ENCODE measurements at regions not wholly inside any gene's neighbourhood (a gene's known extent, or its start where the extent isn't known, plus 50 kb on each side); places are given as distances from the start of the nearest gene placed in this dataset.

GRCh38 chr18:10388373-10388772 is 66.1 kb upstream of the APCDD1 start:
- H2AFZ ChIP-seq (ENCODE audit: low read depth, low read length, poor library complexity, severe bottlenecking) = no peak overlapping the region
- intact Hi-C loops (cut with micrococcal nuclease) = no loop called here
- no peaks in the 10 kb centered on the region for H3K9me3 ChIP-seq (ENCODE audit: control insufficient read depth in 1 of 2, insufficient read depth in 1 of 2, low read depth in 1 of 2, low read length in 2 of 2)
- DNase-seq (ENCODE audit: low read depth, low spot score) = no peak
- RAD21 ChIA-PET (ENCODE audit: low non-redundant PET in 1 of 2, low total read pairs in 2 of 2, uncharacterized antibody in 2 of 2, unreplicated experiment in 2 of 2) = no interaction called here
- H3K27ac ChIP-seq (ENCODE audit: low read depth, low read length) = no peak overlapping the region
- no peaks in the 10 kb centered on the region for H3K36me3 ChIP-seq (ENCODE audit: control insufficient read depth in 1 of 2, insufficient read depth in 2 of 2, low read length in 2 of 2)
- no peaks in the 10 kb centered on the region for H3K9me2 ChIP-seq (ENCODE audit: insufficient read depth)
- H3K4me1 ChIP-seq (ENCODE audit: control insufficient read depth in 1 of 2, insufficient read depth in 2 of 2, low read length in 2 of 2) = no peaks in the 10 kb centered on the region
- BruUV-seq (replicated peaks) = no TSS peak
- CTCF ChIA-PET = no interaction called here
- no peak for ATAC-seq
- H3K9ac ChIP-seq (ENCODE audit: low read length) = no peak overlapping the region
- no peak overlapping the region for H3K4me2 ChIP-seq (ENCODE audit: low read length)
- H3K4me3 ChIP-seq (replicated peaks in 1 of 2; ENCODE audit: low read depth in 1 of 2, low read length in 2 of 2) = no peak overlapping the region
- no peaks in the 10 kb centered on the region for H3K79me2 ChIP-seq (ENCODE audit: insufficient read depth, low read length)
- peaks cover 24% of the 10 kb centered on the region for H3K27me3 ChIP-seq (ENCODE audit: insufficient read depth, low read length)
- POLR2A ChIA-PET = no interaction called here
- no peaks in the 10 kb centered on the region for H4K20me1 ChIP-seq (ENCODE audit: insufficient read depth)
- TF ChIP-seq EGR1 (IDR thresholded peaks at IDR 0.05; ENCODE audit: low read depth) (no peak), SRF (IDR thresholded peaks at IDR 0.05; ENCODE audit: low read depth) (no peak)

DNA sequence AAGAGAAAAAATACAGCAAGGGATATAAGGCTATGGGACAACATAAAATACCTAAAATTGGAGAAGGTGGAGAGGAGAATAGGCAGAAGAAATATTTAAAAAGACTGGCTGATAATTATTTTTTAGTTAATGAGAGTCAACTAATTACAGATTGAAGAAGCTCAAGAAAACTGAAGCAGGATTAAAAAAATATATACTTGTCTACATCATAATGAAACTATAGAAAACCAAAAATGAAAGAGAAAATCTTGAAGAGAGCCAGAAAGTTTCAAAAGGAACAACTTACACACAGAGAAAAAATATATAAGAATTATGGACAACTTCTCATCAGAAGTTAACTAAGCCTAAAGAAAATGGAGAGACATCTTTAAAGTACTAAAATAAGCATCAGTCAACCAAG is 62.9 kb upstream of the APCDD1 start:
- no TSS peak for BruUV-seq (replicated peaks)
- ChIA-PET CTCF (no interaction called here), RAD21 (ENCODE audit: low non-redundant PET in 1 of 2, low total read pairs in 2 of 2, uncharacterized antibody in 2 of 2, unreplicated experiment in 2 of 2) (no interaction called here), POLR2A (no interaction called here)
- H3K9me2 ChIP-seq (ENCODE audit: insufficient read depth) = no peaks in the 10 kb centered on the region
- TF ChIP-seq EGR1 (IDR thresholded peaks at IDR 0.05; ENCODE audit: low read depth) (no peak), CTCF (IDR thresholded peaks at IDR 0.05 in 2 of 3, conservative IDR thresholded peaks at IDR 0.05 in 1 of 3; ENCODE audit: borderline replicate concordance in 1 of 3, insufficient read depth in 1 of 3, low read depth in 2 of 3, low read length in 2 of 3) (no peak), EZH2phosphoT487 (IDR thresholded peaks at IDR 0.05; ENCODE audit: borderline replicate concordance) (no peak), ELF1 (IDR thresholded peaks at IDR 0.05; ENCODE audit: borderline replicate concordance, low read depth) (no peak), JUND (IDR thresholded peaks at IDR 0.05) (no peak), FOSL1 (IDR thresholded peaks at IDR 0.05; ENCODE audit: low read depth) (no peak), RAD21 (IDR thresholded peaks at IDR 0.05; ENCODE audit: low read depth) (no peak), POLR2AphosphoS5 (IDR thresholded peaks at IDR 0.05; ENCODE audit: low read depth, low read length) (no peak), CBX3 (IDR thresholded peaks at IDR 0.05; ENCODE audit: low read depth) (no peak)
- TF ChIP-seq, protein P1, sequence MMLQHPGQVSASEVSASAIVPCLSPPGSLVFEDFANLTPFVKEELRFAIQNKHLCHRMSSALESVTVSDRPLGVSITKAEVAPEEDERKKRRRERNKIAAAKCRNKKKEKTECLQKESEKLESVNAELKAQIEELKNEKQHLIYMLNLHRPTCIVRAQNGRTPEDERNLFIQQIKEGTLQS (IDR thresholded peaks at IDR 0.05) = no peak
- TF ChIP-seq, protein P2, sequence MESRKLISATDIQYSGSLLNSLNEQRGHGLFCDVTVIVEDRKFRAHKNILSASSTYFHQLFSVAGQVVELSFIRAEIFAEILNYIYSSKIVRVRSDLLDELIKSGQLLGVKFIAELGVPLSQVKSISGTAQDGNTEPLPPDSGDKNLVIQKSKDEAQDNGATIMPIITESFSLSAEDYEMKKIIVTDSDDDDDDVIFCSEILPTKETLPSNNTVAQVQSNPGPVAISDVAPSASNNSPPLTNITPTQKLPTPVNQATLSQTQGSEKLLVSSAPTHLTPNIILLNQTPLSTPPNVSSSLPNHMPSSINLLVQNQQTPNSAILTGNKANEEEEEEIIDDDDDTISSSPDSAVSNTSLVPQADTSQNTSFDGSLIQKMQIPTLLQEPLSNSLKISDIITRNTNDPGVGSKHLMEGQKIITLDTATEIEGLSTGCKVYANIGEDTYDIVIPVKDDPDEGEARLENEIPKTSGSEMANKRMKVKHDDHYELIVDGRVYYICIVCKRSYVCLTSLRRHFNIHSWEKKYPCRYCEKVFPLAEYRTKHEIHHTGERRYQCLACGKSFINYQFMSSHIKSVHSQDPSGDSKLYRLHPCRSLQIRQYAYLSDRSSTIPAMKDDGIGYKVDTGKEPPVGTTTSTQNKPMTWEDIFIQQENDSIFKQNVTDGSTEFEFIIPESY (IDR thresholded peaks at IDR 0.05; ENCODE audit: extremely low read depth, insufficient replicate concordance, low read length) = no peak
- H3K79me2 ChIP-seq (ENCODE audit: insufficient read depth, low read length) = no peaks in the 10 kb centered on the region
- DNase-seq (ENCODE audit: low read depth, low spot score) = no peak
- no peak overlapping the region for H3K27ac ChIP-seq (ENCODE audit: low read depth, low read length)
- no peaks in the 10 kb centered on the region for H4K20me1 ChIP-seq (ENCODE audit: insufficient read depth)
- no peaks in the 10 kb centered on the region for H3K4me1 ChIP-seq (ENCODE audit: control insufficient read depth in 1 of 2, insufficient read depth in 2 of 2, low read length in 2 of 2)
- H3K4me3 ChIP-seq (replicated peaks in 1 of 2; ENCODE audit: low read depth in 1 of 2, low read length in 2 of 2) = no peak overlapping the region
- 0 out of 2 replicates have a peak, but pooled peaks cover 15% of the 10 kb centered on the region for H3K27me3 ChIP-seq (ENCODE audit: insufficient read depth, low read length)
- no peak overlapping the region for H3K9ac ChIP-seq (ENCODE audit: low read length)
- H3K4me2 ChIP-seq (ENCODE audit: low read length) = no peak overlapping the region
- intact Hi-C loops (cut with micrococcal nuclease) = no loop called here
- ATAC-seq = no peak
- no peak overlapping the region for H2AFZ ChIP-seq (ENCODE audit: low read depth, low read length, poor library complexity, severe bottlenecking)
- H3K36me3 ChIP-seq (ENCODE audit: control insufficient read depth in 1 of 2, insufficient read depth in 2 of 2, low read length in 2 of 2) = no peaks in the 10 kb centered on the region
- no peaks in the 10 kb centered on the region for H3K9me3 ChIP-seq (ENCODE audit: control insufficient read depth in 1 of 2, insufficient read depth in 1 of 2, low read depth in 1 of 2, low read length in 2 of 2)

Measured in HCT116 (cell line).